Adrenal gland (tissue), 5 donors: ENCODE measurements at regions not wholly inside any gene's neighbourhood (a gene's known extent, or its start where the extent isn't known, plus 50 kb on each side); places are given as distances from the start of the nearest gene placed in this dataset.

Experiments used
- POLR2A ChIP-seq, 2 donors: fragments of 450-650 bp; IDR thresholded peaks; one replicate each; pipeline ENCODE4 v1.6.1; 2017; ENCODE audit warnings: antibody characterized with exemption in 2 of 2, mild to moderate bottlenecking in 2 of 2, moderate library complexity in 1 of 2
- TF ChIP-seq, protein P1 (sequence below), 6 experiments: fragments of 450-650 bp in 4 of 6; fragments of 200-600 bp in 2 of 6; sonication (generic) in 1 of 6; IDR thresholded peaks; 1 replicate in 5 of 6; 2 replicates in 1 of 6; pipeline versions ENCODE4 v1.5.1 to v1.8.0; 2016 to 2021; ENCODE audit warnings: antibody characterized with exemption in 6 of 6, mild to moderate bottlenecking in 2 of 6, moderate library complexity in 1 of 6
- donor health status: DM: no; HTN: no; CAD: no.

DNA sequence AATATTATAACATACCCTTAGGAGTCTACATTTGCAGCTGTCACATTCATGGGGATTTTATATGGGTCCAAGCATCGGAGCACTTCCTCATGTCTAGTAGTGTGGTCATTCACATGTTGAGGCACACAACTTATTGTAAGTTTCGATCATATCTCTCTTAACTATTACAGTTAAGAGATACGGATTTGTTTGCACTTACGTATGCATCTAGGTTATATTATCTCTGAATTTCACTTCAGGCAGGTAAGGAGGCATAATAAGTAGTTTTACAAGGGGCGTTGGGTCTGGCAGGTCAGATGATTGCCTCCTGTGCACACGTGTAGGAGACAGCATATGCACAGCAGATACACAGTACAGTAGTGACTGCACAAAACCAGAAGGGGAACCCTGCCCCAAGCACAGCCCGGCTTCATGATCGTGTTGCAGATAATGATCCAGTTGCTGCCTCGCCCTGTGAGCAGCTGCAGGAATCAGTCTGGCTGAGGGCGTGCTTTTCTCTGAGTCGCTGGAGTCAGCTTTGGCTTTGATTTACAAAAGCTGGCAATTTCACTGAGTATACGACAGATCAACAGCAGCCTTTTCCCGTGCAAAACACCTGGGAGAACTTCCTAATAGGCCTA lies 302.9 kb upstream of the GATB start:
- TF ChIP-seq, protein P1, sequence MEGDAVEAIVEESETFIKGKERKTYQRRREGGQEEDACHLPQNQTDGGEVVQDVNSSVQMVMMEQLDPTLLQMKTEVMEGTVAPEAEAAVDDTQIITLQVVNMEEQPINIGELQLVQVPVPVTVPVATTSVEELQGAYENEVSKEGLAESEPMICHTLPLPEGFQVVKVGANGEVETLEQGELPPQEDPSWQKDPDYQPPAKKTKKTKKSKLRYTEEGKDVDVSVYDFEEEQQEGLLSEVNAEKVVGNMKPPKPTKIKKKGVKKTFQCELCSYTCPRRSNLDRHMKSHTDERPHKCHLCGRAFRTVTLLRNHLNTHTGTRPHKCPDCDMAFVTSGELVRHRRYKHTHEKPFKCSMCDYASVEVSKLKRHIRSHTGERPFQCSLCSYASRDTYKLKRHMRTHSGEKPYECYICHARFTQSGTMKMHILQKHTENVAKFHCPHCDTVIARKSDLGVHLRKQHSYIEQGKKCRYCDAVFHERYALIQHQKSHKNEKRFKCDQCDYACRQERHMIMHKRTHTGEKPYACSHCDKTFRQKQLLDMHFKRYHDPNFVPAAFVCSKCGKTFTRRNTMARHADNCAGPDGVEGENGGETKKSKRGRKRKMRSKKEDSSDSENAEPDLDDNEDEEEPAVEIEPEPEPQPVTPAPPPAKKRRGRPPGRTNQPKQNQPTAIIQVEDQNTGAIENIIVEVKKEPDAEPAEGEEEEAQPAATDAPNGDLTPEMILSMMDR (IDR thresholded peaks at IDR 0.05): no peak
- no peak for TF ChIP-seq POLR2A (IDR thresholded peaks at IDR 0.05)
